ENCODE measurements at regions not wholly inside any gene's neighbourhood (a gene's known extent, or its start where the extent isn't known, plus 50 kb on each side); places are given as distances from the start of the nearest gene placed in this dataset.

GRCh38 chr2:150812664-150813367 lies 325.3 kb upstream of the RND3 start:
- intact Hi-C loops (cut with DNase I) = no loop called here
- no peak for ATAC-seq
- 42 to 61% methylated on average over 1 of the region's 1 CpG for WGBS, 2 donors

GRCh38 chr2:150812066-150812465 lies 324.6 kb upstream of the RND3 start:
- TF ChIP-seq CTCF (IDR thresholded peaks at IDR 0.05) = no peak
- intact Hi-C loops (cut with DNase I) = no loop called here
- Histone ChIP-seq H3K9me3 (no peaks in the 10 kb centered on the region), H3K27ac (no peak overlapping the region), H3K4me3 (no peak overlapping the region), H3K27me3 (no peaks in the 10 kb centered on the region), H3K36me3 (no peaks in the 10 kb centered on the region), H3K4me1 (no peaks in the 10 kb centered on the region)
- ATAC-seq = no peak
- 77 to 78% methylated on average over 3 of the region's 3 CpGs for WGBS, 2 donors
- DNase-seq = no peak

More at GRCh38 chr2:150812664-150813367, 325.3 kb upstream of the RND3 start:
- H3K27me3 ChIP-seq = no peaks in the 10 kb centered on the region
- no peak overlapping the region for H3K27ac ChIP-seq
- H3K4me1 ChIP-seq = no peaks in the 10 kb centered on the region
- TF ChIP-seq CTCF (IDR thresholded peaks at IDR 0.05) = no peak
- H3K36me3 ChIP-seq = no peaks in the 10 kb centered on the region
- DNase-seq = no peak
- no peaks in the 10 kb centered on the region for H3K9me3 ChIP-seq
- H3K4me3 ChIP-seq = no peak overlapping the region

GRCh38 chr2:150811259-150811855 lies 323.9 kb upstream of the RND3 start:
- peaks cover 0 to 5% (median 2%) of the 10 kb centered on the region in 9 donors for H3K4me1 ChIP-seq
- no peaks in the 10 kb centered on the region for H3K36me3 ChIP-seq
- 52 to 54% methylated on average over 5 of the region's 5 CpGs for WGBS, 2 donors
- H3K27ac ChIP-seq = no peak overlapping the region
- no peaks in the 10 kb centered on the region for H3K27me3 ChIP-seq
- ATAC-seq = peak in 4 of 8 donors; percentile 44 to 73 (median 55)
- no peak overlapping the region for H3K4me3 ChIP-seq
- no peak for TF ChIP-seq CTCF (IDR thresholded peaks at IDR 0.05)
- intact Hi-C loops (cut with DNase I) = no loop called here
- no peak for DNase-seq
- no peaks in the 10 kb centered on the region for H3K9me3 ChIP-seq

- Histone ChIP-seq H3K4me1 (peaks cover 0 to 13% (median 6%) of the 10 kb centered on the region in 9 donors), H3K27me3 (no peaks in the 10 kb centered on the region), H3K4me3 (no peak overlapping the region), H3K27ac (no peak overlapping the region), H3K36me3 (no peaks in the 10 kb centered on the region), H3K9me3 (no peaks in the 10 kb centered on the region)
- intact Hi-C loops (cut with DNase I) = no loop called here
- no peak for DNase-seq
- no peak for TF ChIP-seq CTCF (IDR thresholded peaks at IDR 0.05)
- 58 to 65% methylated on average over 2 of the region's 2 CpGs for WGBS, 2 donors
- ATAC-seq = no peak
Measured at GRCh38 chr2:150809103-150809502, 321.6 kb upstream of the RND3 start.

Measured in heart right ventricle (tissue), 16 donors.